ENCODE measurements at regions not wholly inside any gene's neighbourhood (a gene's known extent, or its start where the extent isn't known, plus 50 kb on each side); places are given as distances from the start of the nearest gene placed in this dataset.
"Not testable (repeated sequence)": the region's sequence is repeated elsewhere in the genome, so short reads cannot be mapped to it uniquely, and the experiment has no call there.

- Mint-ChIP-seq H3K27me3 (ENCODE audit: low read depth) (no peaks in the 10 kb centered on the region), H3K9me3 (no peaks in the 10 kb centered on the region), H3K36me3 (ENCODE audit: low read depth) (no peaks in the 10 kb centered on the region), H3K4me1 (ENCODE audit: low read depth) (no peaks in the 10 kb centered on the region), H3K4me3 (no peak overlapping the region), H3K27ac (no peak overlapping the region)
Measured at GRCh38 chrX:46250151-46250550, 295.1 kb downstream of the ZNF674 start.

GRCh38 chrX:46247456-46247855 lies 297.8 kb downstream of the ZNF674 start:
- Mint-ChIP-seq H3K36me3 (ENCODE audit: low read depth) (no peaks in the 10 kb centered on the region), H3K27me3 (ENCODE audit: low read depth) (no peaks in the 10 kb centered on the region), H3K9me3 (no peaks in the 10 kb centered on the region), H3K27ac (no peak overlapping the region), H3K4me1 (ENCODE audit: low read depth) (no peaks in the 10 kb centered on the region), H3K4me3 (no peak overlapping the region)

GRCh38 chrX:46244451-46244850 lies 300.8 kb downstream of the ZNF674 start:
- H3K27ac Mint-ChIP-seq, result no peak overlapping the region
- H3K9me3 Mint-ChIP-seq, result no peaks in the 10 kb centered on the region
- no peaks in the 10 kb centered on the region for H3K4me1 Mint-ChIP-seq (ENCODE audit: low read depth)
- no peaks in the 10 kb centered on the region for H3K27me3 Mint-ChIP-seq (ENCODE audit: low read depth)
- no peaks in the 10 kb centered on the region for H3K36me3 Mint-ChIP-seq (ENCODE audit: low read depth)
- H3K4me3 Mint-ChIP-seq, result no peak overlapping the region

GRCh38 chrX:46236411-46236810 lies 308.8 kb downstream of the ZNF674 start:
- Mint-ChIP-seq H3K9me3 (no peaks in the 10 kb centered on the region), H3K27ac (no peak overlapping the region), H3K4me1 (ENCODE audit: low read depth) (no peaks in the 10 kb centered on the region), H3K27me3 (ENCODE audit: low read depth) (no peaks in the 10 kb centered on the region), H3K4me3 (no peak overlapping the region), H3K36me3 (ENCODE audit: low read depth) (no peaks in the 10 kb centered on the region)

- Mint-ChIP-seq H3K36me3 (ENCODE audit: low read depth) (no peaks in the 10 kb centered on the region), H3K27me3 (ENCODE audit: low read depth) (no peaks in the 10 kb centered on the region), H3K4me1 (ENCODE audit: low read depth) (no peaks in the 10 kb centered on the region), H3K27ac (no peak overlapping the region), H3K4me3 (no peak overlapping the region), H3K9me3 (no peaks in the 10 kb centered on the region)
Measured at GRCh38 chrX:46235778-46236177, 309.4 kb downstream of the ZNF674 start.

- Mint-ChIP-seq H3K4me3 (no peak overlapping the region), H3K27ac (no peak overlapping the region), H3K4me1 (ENCODE audit: low read depth) (no peaks in the 10 kb centered on the region), H3K27me3 (ENCODE audit: low read depth) (no peaks in the 10 kb centered on the region), H3K9me3 (no peaks in the 10 kb centered on the region), H3K36me3 (ENCODE audit: low read depth) (no peaks in the 10 kb centered on the region)
Measured at GRCh38 chrX:46234775-46235174, 310.4 kb downstream of the ZNF674 start.

GRCh38 chrX:46228389-46228788 lies 316.8 kb downstream of the ZNF674 start:
- no peaks in the 10 kb centered on the region for H3K4me1 Mint-ChIP-seq (ENCODE audit: low read depth)
- no peak overlapping the region for H3K4me3 Mint-ChIP-seq
- H3K27ac Mint-ChIP-seq, result no peak overlapping the region
- no peaks in the 10 kb centered on the region for H3K27me3 Mint-ChIP-seq (ENCODE audit: low read depth)
- no peaks in the 10 kb centered on the region for H3K9me3 Mint-ChIP-seq
- no peaks in the 10 kb centered on the region for H3K36me3 Mint-ChIP-seq (ENCODE audit: low read depth)

- no peaks in the 10 kb centered on the region for H3K36me3 Mint-ChIP-seq (ENCODE audit: low read depth)
- no peaks in the 10 kb centered on the region for H3K27me3 Mint-ChIP-seq (ENCODE audit: low read depth)
- H3K9me3 Mint-ChIP-seq, result no peaks in the 10 kb centered on the region
- no peak overlapping the region for H3K4me3 Mint-ChIP-seq
- no peaks in the 10 kb centered on the region for H3K4me1 Mint-ChIP-seq (ENCODE audit: low read depth)
- no peak overlapping the region for H3K27ac Mint-ChIP-seq
Measured at GRCh38 chrX:46226422-46226821, 318.8 kb downstream of the ZNF674 start.

- H3K27me3 Mint-ChIP-seq (ENCODE audit: low read depth); H3K27ac Mint-ChIP-seq; H3K4me3 Mint-ChIP-seq; H3K9me3 Mint-ChIP-seq; H3K4me1 Mint-ChIP-seq (ENCODE audit: low read depth); H3K36me3 Mint-ChIP-seq (ENCODE audit: low read depth): not testable (repeated sequence)
Measured at GRCh38 chrX:46223499-46223898, 321.7 kb downstream of the ZNF674 start.

GRCh38 chrX:46220822-46221221 lies 324.4 kb downstream of the ZNF674 start:
- no peak overlapping the region for H3K27ac Mint-ChIP-seq
- H3K9me3 Mint-ChIP-seq, result no peaks in the 10 kb centered on the region
- H3K27me3 Mint-ChIP-seq (ENCODE audit: low read depth), result no peaks in the 10 kb centered on the region
- H3K4me1 Mint-ChIP-seq (ENCODE audit: low read depth), result no peaks in the 10 kb centered on the region
- no peak overlapping the region for H3K4me3 Mint-ChIP-seq
- no peaks in the 10 kb centered on the region for H3K36me3 Mint-ChIP-seq (ENCODE audit: low read depth)

- no peaks in the 10 kb centered on the region for H3K9me3 Mint-ChIP-seq
- H3K27me3 Mint-ChIP-seq (ENCODE audit: low read depth), result no peaks in the 10 kb centered on the region
- H3K4me3 Mint-ChIP-seq, result no peak overlapping the region
- H3K36me3 Mint-ChIP-seq (ENCODE audit: low read depth), result no peaks in the 10 kb centered on the region
- H3K4me1 Mint-ChIP-seq (ENCODE audit: low read depth), result no peaks in the 10 kb centered on the region
- no peak overlapping the region for H3K27ac Mint-ChIP-seq
Measured at GRCh38 chrX:46218373-46218772, 326.8 kb downstream of the ZNF674 start.

- Mint-ChIP-seq H3K36me3 (ENCODE audit: low read depth) (no peaks in the 10 kb centered on the region), H3K27me3 (ENCODE audit: low read depth) (no peaks in the 10 kb centered on the region), H3K4me1 (ENCODE audit: low read depth) (no peaks in the 10 kb centered on the region), H3K27ac (no peak overlapping the region), H3K4me3 (no peak overlapping the region), H3K9me3 (no peaks in the 10 kb centered on the region)
Measured at GRCh38 chrX:46216406-46216805, 328.8 kb downstream of the ZNF674 start.

GRCh38 chrX:46211079-46211478 lies 334.1 kb downstream of the ZNF674 start:
- Mint-ChIP-seq H3K9me3 (no peaks in the 10 kb centered on the region), H3K27me3 (ENCODE audit: low read depth) (no peaks in the 10 kb centered on the region), H3K36me3 (ENCODE audit: low read depth) (no peaks in the 10 kb centered on the region), H3K4me1 (ENCODE audit: low read depth) (peaks cover 6% of the 10 kb centered on the region), H3K4me3 (no peak overlapping the region), H3K27ac (no peak overlapping the region)

GRCh38 chrX:46209768-46210167 lies 335.5 kb downstream of the ZNF674 start:
- no peaks in the 10 kb centered on the region for H3K27me3 Mint-ChIP-seq (ENCODE audit: low read depth)

GRCh38 chrX:46209037-46209436 lies 336.2 kb downstream of the ZNF674 start:
- no peaks in the 10 kb centered on the region for H3K36me3 Mint-ChIP-seq (ENCODE audit: low read depth)
- H3K9me3 Mint-ChIP-seq, result no peaks in the 10 kb centered on the region
- peaks cover 10% of the 10 kb centered on the region for H3K4me1 Mint-ChIP-seq (ENCODE audit: low read depth)
- no peak overlapping the region for H3K4me3 Mint-ChIP-seq
- H3K27me3 Mint-ChIP-seq (ENCODE audit: low read depth), result no peaks in the 10 kb centered on the region
- H3K27ac Mint-ChIP-seq, result no peak overlapping the region

More at GRCh38 chrX:46209768-46210167, 335.5 kb downstream of the ZNF674 start:
- Mint-ChIP-seq H3K36me3 (ENCODE audit: low read depth) (no peaks in the 10 kb centered on the region), H3K4me3 (no peak overlapping the region), H3K9me3 (no peaks in the 10 kb centered on the region), H3K27ac (no peak overlapping the region), H3K4me1 (ENCODE audit: low read depth) (peaks cover 8% of the 10 kb centered on the region)

GRCh38 chrX:46208225-46208854 lies 336.9 kb downstream of the ZNF674 start:
- Mint-ChIP-seq H3K27ac (no peak overlapping the region), H3K4me1 (ENCODE audit: low read depth) (peaks cover 11% of the 10 kb centered on the region), H3K4me3 (no peak overlapping the region), H3K9me3 (no peaks in the 10 kb centered on the region), H3K36me3 (ENCODE audit: low read depth) (no peaks in the 10 kb centered on the region), H3K27me3 (ENCODE audit: low read depth) (no peaks in the 10 kb centered on the region)
